Ascending aorta (tissue), 2 donors: ENCODE measurements at regions not wholly inside any gene's neighbourhood (a gene's known extent, or its start where the extent isn't known, plus 50 kb on each side); places are given as distances from the start of the nearest gene placed in this dataset.

Experiments
- DNase-seq, 2 donors: peaks; one replicate each; pipeline ENCODE4 v3.0.0-alpha.2; 2019; ENCODE audit warnings: low spot score in 2 of 2
- H3K27ac ChIP-seq, 2 donors: fragments of 200-600 bp; sonication (generic); one replicate each; pipeline ENCODE4 v1.5.1; 2016 to 2017; ENCODE audit warnings: mild to moderate bottlenecking in 1 of 2
- H3K27me3 ChIP-seq: fragments of 200-600 bp; sonication (generic); one replicate; pipeline ENCODE4 v1.5.1; 2017
- H3K36me3 ChIP-seq, 2 donors: fragments of 200-600 bp; sonication (generic); one replicate each; pipeline ENCODE4 v1.5.1; 2016
- H3K4me1 ChIP-seq, 2 donors: fragments of 200-600 bp; sonication (generic); one replicate each; pipeline ENCODE4 v1.5.1; 2016 to 2017; ENCODE audit warnings: mild to moderate bottlenecking in 1 of 2
- H3K4me3 ChIP-seq, 2 donors: fragments of 200-600 bp; sonication (generic); one replicate each; pipeline ENCODE4 v1.5.1; 2016 to 2017; ENCODE audit warnings: mild to moderate bottlenecking in 1 of 2
- H3K9me3 ChIP-seq, 2 donors: fragments of 200-600 bp; sonication (generic); one replicate each; pipeline ENCODE4 v1.5.1; 2016
- CTCF ChIP-seq, 3 experiments: fragments of 200-600 bp in 2 of 3; fragments of 450-650 bp in 1 of 3; sonication (generic) in 2 of 3; IDR thresholded peaks; one replicate each; pipeline ENCODE4 v1.5.1; 2016 to 2019; ENCODE audit warnings: antibody characterized with exemption in 3 of 3, mild to moderate bottlenecking in 1 of 3, moderate library complexity in 1 of 3
- intact Hi-C: fragments of 100-400 bp; cut with DNase I; formaldehyde crosslinking; loops from one replicate; pipeline ENCODE4 v1.15.1; 2023

GRCh38 chr22:48635031-48635430, 1192.6 kb downstream of the BRD1 start:
- Histone ChIP-seq H3K27ac (no peak overlapping the region), H3K27me3 (no peaks in the 10 kb centered on the region), H3K4me1 (no peaks in the 10 kb centered on the region), H3K9me3 (no peaks in the 10 kb centered on the region), H3K36me3 (no peaks in the 10 kb centered on the region), H3K4me3 (no peak overlapping the region)
- intact Hi-C loops = no loop called here
- no peak for DNase-seq
- no peak for TF ChIP-seq CTCF (IDR thresholded peaks at IDR 0.05)

- DNase-seq = no peak
- Histone ChIP-seq H3K9me3 (no peaks in the 10 kb centered on the region), H3K4me3 (no peak overlapping the region), H3K27ac (no peak overlapping the region), H3K4me1 (no peaks in the 10 kb centered on the region), H3K27me3 (no peaks in the 10 kb centered on the region), H3K36me3 (no peaks in the 10 kb centered on the region)
- intact Hi-C loops = no loop called here
- TF ChIP-seq CTCF (IDR thresholded peaks at IDR 0.05) = no peak
These were observed 1193.5 kb downstream of the BRD1 start for GRCh38 chr22:48633996-48634836.

GRCh38 chr22:48632646-48633246, 1194.9 kb downstream of the BRD1 start:
- no peak overlapping the region for H3K27ac ChIP-seq
- no peak for TF ChIP-seq CTCF (IDR thresholded peaks at IDR 0.05)
- intact Hi-C loops = no loop called here
- H3K4me1 ChIP-seq = no peaks in the 10 kb centered on the region
- no peak overlapping the region for H3K4me3 ChIP-seq
- no peaks in the 10 kb centered on the region for H3K36me3 ChIP-seq
- H3K9me3 ChIP-seq = no peaks in the 10 kb centered on the region
- no peaks in the 10 kb centered on the region for H3K27me3 ChIP-seq
- no peak for DNase-seq

- Histone ChIP-seq H3K27ac (no peak overlapping the region), H3K4me1 (no peaks in the 10 kb centered on the region), H3K36me3 (no peaks in the 10 kb centered on the region), H3K27me3 (no peaks in the 10 kb centered on the region), H3K9me3 (no peaks in the 10 kb centered on the region), H3K4me3 (no peak overlapping the region)
- intact Hi-C loops = no loop called here
- no peak for TF ChIP-seq CTCF (IDR thresholded peaks at IDR 0.05)
- no peak for DNase-seq
These were observed 1196.3 kb downstream of the BRD1 start for GRCh38 chr22:48631288-48631863.

GRCh38 chr22:48630848-48631247, 1196.8 kb downstream of the BRD1 start:
- intact Hi-C loops = no loop called here
- Histone ChIP-seq H3K27ac (no peak overlapping the region), H3K4me3 (no peak overlapping the region), H3K9me3 (no peaks in the 10 kb centered on the region), H3K36me3 (no peaks in the 10 kb centered on the region), H3K4me1 (no peaks in the 10 kb centered on the region), H3K27me3 (no peaks in the 10 kb centered on the region)
- TF ChIP-seq CTCF (IDR thresholded peaks at IDR 0.05) = no peak
- no peak for DNase-seq
